Activated gamma-delta T cell treated with Interleukin-2 at 50 U/mL for 16 hours (primary cell): ENCODE measurements at regions not wholly inside any gene's neighbourhood (a gene's known extent, or its start where the extent isn't known, plus 50 kb on each side); places are given as distances from the start of the nearest gene placed in this dataset.

Experiments used
- DNase-seq: peaks from one replicate; pipeline ENCODE4 v3.0.0-alpha.2; 2020

DNA sequence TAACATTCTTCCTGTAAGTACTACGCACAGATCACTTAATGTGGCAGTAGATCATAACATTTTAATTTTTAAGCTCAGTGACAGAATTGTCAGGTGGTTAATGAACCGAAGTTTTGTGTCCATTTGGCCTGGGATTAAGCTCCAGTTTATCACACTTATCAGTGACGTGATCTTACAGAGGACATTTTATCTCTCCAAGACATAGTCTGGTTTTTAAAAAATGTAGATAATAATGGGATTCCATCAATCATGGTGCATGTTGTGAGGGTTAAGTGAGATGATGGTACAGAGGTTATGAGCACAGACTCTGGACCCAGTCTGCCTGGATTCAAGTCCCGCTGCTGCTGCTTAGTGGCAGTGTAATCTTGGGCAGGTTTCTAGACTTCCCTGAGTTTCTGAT is 66.0 kb upstream of the ZFAND5 start:
- DNase-seq: no peak

DNA sequence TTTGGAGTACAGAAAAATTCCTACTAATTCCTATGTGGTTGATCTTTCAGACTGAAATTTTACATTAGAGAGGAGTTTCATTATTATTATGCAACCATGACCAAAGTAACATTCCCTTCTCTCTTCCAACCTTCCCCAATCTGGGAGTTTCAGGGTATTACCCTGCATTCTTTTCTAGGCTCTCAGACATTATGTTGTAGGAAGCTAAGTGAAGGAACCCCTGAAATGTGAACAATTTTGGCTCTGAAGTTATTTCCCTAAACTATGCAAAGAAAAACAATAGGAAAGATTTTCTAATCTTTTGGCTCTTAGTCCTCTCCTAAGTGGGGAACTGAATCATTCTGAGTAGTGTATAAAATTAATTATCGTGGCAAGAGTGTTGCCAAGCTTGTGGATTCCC is 63.3 kb upstream of the ZFAND5 start:
- no peak for DNase-seq

DNA sequence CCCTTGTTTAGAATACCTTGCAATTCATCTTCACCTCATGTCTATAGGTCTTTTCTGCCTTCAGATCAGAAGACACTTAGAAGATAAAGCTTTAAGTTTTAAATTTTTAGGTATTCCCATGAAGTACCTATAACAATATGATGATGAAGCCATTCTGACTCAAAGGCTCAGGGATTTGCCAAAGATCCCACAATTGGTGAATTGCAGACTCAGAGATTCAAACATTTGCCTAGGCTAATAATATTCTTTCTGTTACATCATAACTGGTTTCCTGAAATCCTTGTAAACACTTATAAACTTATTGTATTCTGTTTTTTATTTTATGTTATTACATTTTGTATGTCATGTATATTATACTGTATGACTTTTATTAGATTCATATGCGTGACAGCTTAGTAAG is 62.8 kb upstream of the ZFAND5 start:
- DNase-seq: no peak

DNA sequence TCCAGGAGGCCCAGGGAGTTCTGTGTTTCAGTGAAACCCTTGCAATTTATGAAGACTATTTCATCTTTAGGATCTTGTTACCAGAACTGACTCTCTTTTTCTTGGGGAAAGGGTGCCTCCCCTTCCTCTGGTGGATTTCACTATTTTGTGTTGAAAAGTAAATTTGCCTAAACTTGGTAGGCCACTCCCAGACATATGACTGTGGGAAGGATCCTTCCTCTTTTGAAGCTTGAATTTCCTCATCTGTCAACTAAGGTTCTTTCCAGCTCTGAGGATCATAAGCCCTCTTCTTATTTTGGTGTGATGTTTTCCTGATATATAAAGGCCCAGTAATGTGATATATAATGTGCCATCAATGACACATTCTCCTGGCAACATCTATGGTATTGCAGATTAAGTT is 59.1 kb upstream of the ZFAND5 start:
- no peak for DNase-seq

DNA sequence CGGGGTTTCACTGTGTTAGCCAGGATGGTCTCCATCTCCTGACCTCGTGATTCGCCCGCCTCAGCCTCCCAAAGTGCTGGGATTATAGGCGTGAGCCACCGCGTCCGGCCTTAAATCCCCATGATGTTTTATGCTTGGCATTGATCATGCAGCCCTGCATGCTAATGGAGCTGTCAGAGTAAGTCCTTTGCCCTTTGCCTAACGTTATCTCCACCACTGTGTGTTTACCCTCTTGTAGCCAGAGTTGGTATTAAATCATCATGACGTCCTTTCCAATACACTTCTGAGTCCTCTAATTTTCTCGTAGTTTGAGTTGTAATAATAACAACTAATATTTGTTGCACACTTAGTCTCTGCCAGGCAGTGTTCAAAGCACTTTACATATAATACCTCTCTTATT is 57.2 kb upstream of the ZFAND5 start:
- no peak for DNase-seq

DNA sequence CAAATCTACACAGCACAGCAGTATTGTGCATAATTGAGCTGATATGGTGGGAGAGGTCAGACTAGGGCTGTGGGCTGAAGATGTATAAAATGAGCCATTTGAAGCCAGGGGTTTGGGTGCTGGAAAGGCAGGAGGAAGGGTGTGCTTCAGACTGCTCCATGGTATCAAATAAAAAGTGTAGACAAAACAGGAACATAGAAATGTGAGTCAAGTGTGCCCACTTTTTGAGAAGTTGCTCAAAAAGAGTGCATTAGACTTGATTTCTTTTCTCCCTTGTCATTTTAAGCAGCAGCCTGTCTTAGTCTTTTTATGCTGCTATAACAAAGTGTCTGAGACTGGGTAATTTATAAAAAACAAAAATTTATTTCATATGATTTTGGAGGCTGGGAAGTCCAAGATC is 55.8 kb upstream of the ZFAND5 start:
- no peak for DNase-seq

DNA sequence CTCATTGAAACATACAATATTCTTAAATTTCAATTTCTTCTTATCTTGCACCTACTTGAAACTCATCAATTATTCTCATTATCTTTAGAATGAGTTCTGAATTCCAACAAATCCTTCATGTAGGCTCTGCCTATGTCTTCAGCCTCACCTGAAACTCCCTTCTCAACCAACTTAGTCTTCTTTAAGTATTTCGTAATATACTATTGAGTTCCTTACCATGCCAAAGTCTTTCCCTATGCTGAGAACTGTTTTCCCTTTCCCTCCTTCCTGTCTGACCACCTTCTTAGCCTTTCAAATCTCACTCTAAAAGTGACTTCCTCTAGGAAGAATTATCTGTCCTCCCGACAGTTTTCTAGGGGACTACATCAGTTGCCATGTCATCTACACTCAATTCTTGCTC is 50.9 kb upstream of the ZFAND5 start:
- no peak for DNase-seq

DNA sequence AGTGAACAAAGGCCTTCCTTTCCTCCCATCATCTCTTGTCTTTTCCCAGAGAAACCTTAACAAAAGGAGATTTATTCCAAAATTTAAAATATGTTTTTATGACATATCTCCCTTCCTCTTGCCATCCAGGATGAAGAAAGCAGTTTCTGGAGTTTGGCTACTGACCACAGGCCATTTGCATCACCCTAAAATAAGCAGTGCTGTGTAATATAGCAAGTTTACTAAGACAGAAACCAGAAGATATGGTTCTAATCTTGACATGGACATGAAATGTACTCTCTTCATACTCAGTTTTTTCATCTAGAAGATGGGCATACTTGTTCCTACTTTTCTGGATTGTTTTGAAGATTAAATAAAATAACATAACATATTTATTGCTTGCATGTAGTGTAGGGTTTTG is 50.2 kb upstream of the ZFAND5 start:
- DNase-seq: no peak
